RWPE2 (cell line): ENCODE measurements at regions not wholly inside any gene's neighbourhood (a gene's known extent, or its start where the extent isn't known, plus 50 kb on each side); places are given as distances from the start of the nearest gene placed in this dataset.

ENCODE experiments used
- ATAC-seq: fragments of 200-7000 bp; cut with Tn5 transposase; 3 replicates; pipeline ENCODE4 v1.9.1; 2021; ENCODE audit warnings: low read depth
- DNase-seq: peaks from one replicate; pipeline ENCODE4 v3.0.0-alpha.2; 2020; ENCODE audit warnings: low spot score
- H3K27ac ChIP-seq: fragments of 450-650 bp; 2 replicates; pipeline ENCODE4 v1.5.1; 2017; ENCODE audit warnings: mild to moderate bottlenecking; ENCODE audit not compliant: poor library complexity, severe bottlenecking
- H3K27me3 ChIP-seq: fragments of 250-450 bp; sonication (Bioruptor Pico); 2 replicates; pipeline ENCODE4 v1.5.1; 2021; ENCODE audit warnings: mild to moderate bottlenecking, moderate library complexity; ENCODE audit not compliant: insufficient read depth, poor library complexity, severe bottlenecking
- H3K36me3 ChIP-seq: fragments of 250-450 bp; sonication (Bioruptor Pico); 2 replicates; pipeline ENCODE4 v1.5.1; 2020; ENCODE audit warnings: low read depth, mild to moderate bottlenecking, moderate library complexity
- H3K4me1 ChIP-seq: fragments of 250-450 bp; sonication (Bioruptor Pico); 2 replicates; pipeline ENCODE4 v1.5.1; 2021; ENCODE audit warnings: mild to moderate bottlenecking, moderate library complexity; ENCODE audit not compliant: insufficient read depth, poor library complexity, severe bottlenecking
- H3K4me3 ChIP-seq: fragments of 250-450 bp; sonication (Bioruptor Pico); 2 replicates; pipeline ENCODE4 v1.5.1; 2021; ENCODE audit warnings: mild to moderate bottlenecking, moderate library complexity; ENCODE audit not compliant: severe bottlenecking
- H3K9me3 ChIP-seq: fragments of 250-450 bp; sonication (Bioruptor Pico); 2 replicates; pipeline ENCODE4 v1.5.1; 2021; ENCODE audit warnings: mild to moderate bottlenecking, moderate library complexity; ENCODE audit not compliant: severe bottlenecking
- TF ChIP-seq, protein P1 (sequence below): fragments of 450-650 bp; IDR thresholded peaks from one replicate; pipeline ENCODE4 v1.5.1; 2017; ENCODE audit warnings: mild to moderate bottlenecking, moderate library complexity; ENCODE audit not compliant: poor library complexity, severe bottlenecking

DNA sequence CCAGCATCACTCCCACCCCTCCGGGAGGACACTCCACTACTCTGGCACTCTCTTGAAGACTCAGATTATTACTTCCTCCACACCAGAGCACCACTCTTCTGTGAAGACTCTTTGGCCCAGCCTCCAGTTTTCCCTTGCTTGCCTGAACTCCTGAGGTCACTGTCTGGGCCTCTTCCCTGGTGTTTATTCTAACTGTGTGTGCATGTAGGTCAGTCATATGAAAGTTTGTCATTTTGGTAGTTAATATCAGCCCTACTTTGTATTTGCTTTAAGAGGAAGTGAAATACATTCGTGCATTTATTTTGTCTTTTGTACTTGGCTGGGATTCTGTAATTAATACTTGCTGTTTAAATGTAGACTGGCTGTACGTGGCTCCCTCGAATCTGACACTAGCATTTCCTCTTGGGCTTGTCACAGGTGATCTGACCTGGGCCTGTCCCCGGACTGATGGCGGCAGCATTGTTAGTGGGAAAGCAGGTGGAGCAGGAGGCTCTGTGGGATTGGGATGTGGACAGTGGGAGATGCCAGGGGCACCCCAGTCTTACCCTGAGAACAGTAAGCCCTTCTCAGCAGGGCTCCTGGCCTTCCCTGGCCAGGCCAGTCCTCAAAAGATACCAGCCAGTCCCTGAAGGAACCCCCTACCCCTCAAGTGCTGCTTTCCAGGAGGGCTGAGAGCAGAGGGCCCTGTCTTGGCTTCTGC, 350.5 kb downstream of the CDC5L start:
- Histone ChIP-seq H3K36me3 (no peaks in the 10 kb centered on the region), H3K9me3 (no peaks in the 10 kb centered on the region), H3K4me3 (no peak overlapping the region), H3K27me3 (no peaks in the 10 kb centered on the region), H3K27ac (no peak overlapping the region), H3K4me1 (no peaks in the 10 kb centered on the region)
- DNase-seq = no peak
- TF ChIP-seq, protein P1, sequence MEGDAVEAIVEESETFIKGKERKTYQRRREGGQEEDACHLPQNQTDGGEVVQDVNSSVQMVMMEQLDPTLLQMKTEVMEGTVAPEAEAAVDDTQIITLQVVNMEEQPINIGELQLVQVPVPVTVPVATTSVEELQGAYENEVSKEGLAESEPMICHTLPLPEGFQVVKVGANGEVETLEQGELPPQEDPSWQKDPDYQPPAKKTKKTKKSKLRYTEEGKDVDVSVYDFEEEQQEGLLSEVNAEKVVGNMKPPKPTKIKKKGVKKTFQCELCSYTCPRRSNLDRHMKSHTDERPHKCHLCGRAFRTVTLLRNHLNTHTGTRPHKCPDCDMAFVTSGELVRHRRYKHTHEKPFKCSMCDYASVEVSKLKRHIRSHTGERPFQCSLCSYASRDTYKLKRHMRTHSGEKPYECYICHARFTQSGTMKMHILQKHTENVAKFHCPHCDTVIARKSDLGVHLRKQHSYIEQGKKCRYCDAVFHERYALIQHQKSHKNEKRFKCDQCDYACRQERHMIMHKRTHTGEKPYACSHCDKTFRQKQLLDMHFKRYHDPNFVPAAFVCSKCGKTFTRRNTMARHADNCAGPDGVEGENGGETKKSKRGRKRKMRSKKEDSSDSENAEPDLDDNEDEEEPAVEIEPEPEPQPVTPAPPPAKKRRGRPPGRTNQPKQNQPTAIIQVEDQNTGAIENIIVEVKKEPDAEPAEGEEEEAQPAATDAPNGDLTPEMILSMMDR = no peak
- no peak for ATAC-seq

DNA sequence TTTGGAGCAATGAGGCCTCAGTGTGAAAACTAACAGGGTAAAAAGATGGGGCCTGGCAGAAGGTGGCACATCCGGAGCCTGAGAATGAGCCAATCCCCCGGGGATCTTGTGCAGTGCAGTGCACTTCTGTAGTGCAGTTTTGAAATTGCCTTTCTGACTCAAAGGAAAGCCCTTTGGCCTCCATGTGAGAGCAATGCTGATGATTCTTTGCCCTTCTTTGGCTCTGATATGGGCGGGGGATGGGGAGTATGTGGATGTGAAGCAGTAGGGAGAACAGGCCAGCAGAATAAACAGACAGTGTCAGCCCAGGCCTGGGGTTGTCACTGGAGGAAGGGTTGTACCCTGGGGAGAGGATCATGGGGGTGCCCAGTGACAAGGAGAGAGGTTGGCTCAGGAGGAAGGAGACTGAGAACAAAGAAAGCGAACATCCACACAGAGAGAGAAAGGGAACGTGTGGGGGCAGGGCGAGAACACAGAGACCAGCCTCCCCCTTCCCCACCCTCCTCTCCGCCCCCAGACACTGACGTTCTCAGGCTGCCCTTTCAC, 351.2 kb downstream of the CDC5L start:
- H3K27ac ChIP-seq = no peak overlapping the region
- ATAC-seq (peak; percentile 38; the same call in 2 of the 3 replicates), DNase-seq (no peak)
- H3K9me3 ChIP-seq = no peaks in the 10 kb centered on the region
- TF ChIP-seq, protein P1 = no peak
- H3K4me1 ChIP-seq = no peaks in the 10 kb centered on the region
- H3K4me3 ChIP-seq = no peak overlapping the region
- no peaks in the 10 kb centered on the region for H3K27me3 ChIP-seq
- no peaks in the 10 kb centered on the region for H3K36me3 ChIP-seq

DNA sequence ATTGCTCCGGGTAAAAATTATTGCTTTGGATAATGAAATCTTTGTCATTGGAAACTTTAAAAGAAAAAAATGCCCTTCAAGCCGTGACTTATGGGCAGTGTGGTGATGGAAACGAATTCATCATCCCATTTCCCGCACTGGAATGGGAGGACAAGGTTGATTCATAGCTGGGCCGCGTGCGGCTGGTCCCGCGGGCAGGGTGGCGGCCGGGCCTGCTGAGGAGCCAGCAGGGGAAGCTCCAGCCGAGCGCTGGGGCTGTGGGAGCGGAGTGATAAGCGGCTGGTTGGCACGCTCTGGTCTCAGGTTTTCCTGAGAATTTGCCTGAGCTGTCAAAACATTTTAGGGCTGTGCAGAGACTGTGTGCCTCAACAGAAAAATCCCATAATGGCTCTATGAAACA, 351.7 kb downstream of the CDC5L start:
- no peak overlapping the region for H3K4me3 ChIP-seq
- TF ChIP-seq, protein P1 = no peak
- H3K27ac ChIP-seq = no peak overlapping the region
- no peaks in the 10 kb centered on the region for H3K27me3 ChIP-seq
- H3K9me3 ChIP-seq = no peaks in the 10 kb centered on the region
- no peaks in the 10 kb centered on the region for H3K36me3 ChIP-seq
- no peak for ATAC-seq
- no peaks in the 10 kb centered on the region for H3K4me1 ChIP-seq
- DNase-seq = no peak

DNA sequence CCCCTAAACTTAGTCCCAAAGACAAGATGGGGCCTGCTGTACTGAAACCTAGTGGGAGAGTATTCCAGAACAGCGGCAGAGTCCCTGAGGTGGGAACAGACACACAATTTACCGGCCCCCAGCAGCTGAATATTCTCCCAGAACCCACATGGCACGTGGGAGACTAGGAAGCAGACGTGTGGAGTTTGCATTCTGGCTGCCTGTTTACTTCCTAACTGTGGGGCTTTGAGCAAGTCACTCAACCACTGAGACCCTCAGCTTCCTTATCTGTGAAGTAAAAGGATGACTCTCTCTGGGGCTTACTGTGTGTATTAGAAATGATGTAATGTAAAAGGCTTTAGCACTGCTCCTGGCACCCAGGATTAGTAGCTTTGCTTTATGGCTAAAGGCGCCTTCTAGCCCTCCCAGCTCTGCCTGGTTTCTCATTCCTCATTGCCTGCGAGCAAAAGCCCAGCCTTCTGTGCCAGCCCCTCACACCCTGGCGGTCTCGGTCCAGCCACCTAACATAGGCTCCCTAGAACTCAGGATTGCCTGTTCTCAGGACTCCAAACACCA, 353.1 kb downstream of the CDC5L start:
- no peak for DNase-seq
- no peak overlapping the region for H3K27ac ChIP-seq
- no peaks in the 10 kb centered on the region for H3K9me3 ChIP-seq
- no peaks in the 10 kb centered on the region for H3K36me3 ChIP-seq
- ATAC-seq = no peak
- no peaks in the 10 kb centered on the region for H3K4me1 ChIP-seq
- H3K27me3 ChIP-seq = no peaks in the 10 kb centered on the region
- TF ChIP-seq, protein P1 = no peak
- no peak overlapping the region for H3K4me3 ChIP-seq

DNA sequence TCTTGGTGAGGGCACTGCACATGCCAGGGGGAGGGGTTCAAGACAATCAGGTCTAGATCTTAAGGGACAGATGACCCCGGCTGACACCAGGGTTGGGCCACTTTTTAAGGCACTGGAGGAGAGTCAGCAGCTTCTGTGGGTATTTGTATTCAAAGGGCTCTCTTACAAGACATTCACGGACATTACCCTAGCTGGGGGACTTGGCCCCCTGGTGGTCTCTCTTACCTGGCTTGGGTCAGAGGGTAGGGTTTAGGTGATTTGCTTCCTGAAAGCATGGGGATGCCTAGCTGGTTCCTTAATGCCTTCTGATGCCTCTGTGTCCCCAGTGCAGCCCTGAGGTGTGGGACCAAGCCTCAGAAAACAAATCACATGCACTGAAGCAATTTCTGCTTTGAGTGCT, 354.7 kb downstream of the CDC5L start:
- Histone ChIP-seq H3K4me1 (no peaks in the 10 kb centered on the region), H3K27me3 (no peaks in the 10 kb centered on the region), H3K9me3 (no peaks in the 10 kb centered on the region), H3K27ac (no peak overlapping the region), H3K36me3 (no peaks in the 10 kb centered on the region), H3K4me3 (no peak overlapping the region)
- TF ChIP-seq, protein P1 = no peak
- DNase-seq (no peak), ATAC-seq (no peak)
